A172 (cell line): ENCODE measurements at regions not wholly inside any gene's neighbourhood (a gene's known extent, or its start where the extent isn't known, plus 50 kb on each side); places are given as distances from the start of the nearest gene placed in this dataset.

ENCODE experiments used
- DNase-seq: peaks from one replicate; pipeline ENCODE4 v3.0.0-alpha.2; 2015; ENCODE audit warnings: low spot score

- no peak for DNase-seq
These were observed 168.1 kb upstream of the DEFB112 start for GRCh38 chr6:50217841-50218240.

DNA sequence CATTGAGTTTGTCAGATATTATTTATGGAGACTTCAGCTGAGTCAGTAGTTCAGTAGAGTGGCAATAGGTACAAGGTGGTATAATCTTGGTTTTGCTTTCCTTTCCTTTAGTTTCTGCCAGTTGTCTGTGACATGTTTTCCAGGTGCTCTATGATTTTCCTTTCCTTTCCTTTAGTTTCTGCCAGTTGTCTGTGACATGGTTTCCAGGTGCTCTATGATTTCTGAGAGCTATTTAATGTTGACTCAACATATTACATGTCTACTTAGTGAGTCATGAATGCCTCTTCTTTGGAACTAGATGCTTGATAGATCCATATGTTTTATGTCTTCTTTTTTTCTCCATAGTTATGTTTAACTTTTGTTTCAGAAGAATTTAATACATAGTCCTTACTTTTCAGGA is 186.4 kb upstream of the DEFB112 start:
- no peak for DNase-seq

- no peak for DNase-seq
These were observed 190.1 kb upstream of the DEFB112 start for GRCh38 chr6:50239853-50240252.

GRCh38 chr6:50240986-50241385 is 191.3 kb upstream of the DEFB112 start:
- DNase-seq = no peak

GRCh38 chr6:50249493-50249892 is 199.8 kb upstream of the DEFB112 start:
- DNase-seq = peak; percentile 57

DNA sequence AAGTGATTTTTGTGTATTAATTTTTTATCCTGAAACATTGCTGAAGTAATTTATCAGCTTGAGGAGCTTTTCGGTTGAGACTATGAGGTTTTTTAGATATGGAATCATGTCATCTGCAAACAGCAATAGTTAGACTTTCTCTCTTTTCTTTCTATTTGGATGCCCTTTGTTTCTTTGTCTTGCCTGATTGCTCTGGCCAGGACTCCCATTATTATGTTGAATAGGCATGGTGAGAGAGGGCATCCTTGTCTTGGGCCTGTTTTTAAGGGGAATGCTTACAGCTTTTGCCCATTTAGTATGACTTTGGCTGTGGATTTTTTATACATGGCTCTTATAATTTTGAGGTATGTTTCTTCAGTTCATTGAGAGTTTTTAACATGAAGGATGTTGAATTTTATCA is 207.6 kb upstream of the DEFB112 start:
- no peak for DNase-seq

DNA sequence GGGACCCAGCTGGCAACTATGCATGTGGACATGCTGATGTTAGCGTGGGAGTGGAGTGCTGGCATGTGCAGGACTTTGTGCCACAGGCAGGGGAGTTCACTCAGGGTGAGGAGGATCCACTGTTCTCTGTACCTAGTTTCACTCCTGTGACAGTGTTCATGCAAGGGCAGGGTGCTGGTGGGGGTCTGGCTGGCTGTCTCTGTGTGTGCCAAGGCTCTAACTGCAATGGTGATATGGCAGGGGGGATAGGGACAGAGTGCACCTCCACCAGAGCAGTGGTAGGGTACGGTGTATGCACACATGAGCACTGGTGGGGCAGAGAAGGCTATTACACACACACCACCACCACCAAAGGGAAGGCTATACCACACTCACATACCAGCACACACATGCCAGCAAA is 210.2 kb upstream of the DEFB112 start:
- no peak for DNase-seq

DNA sequence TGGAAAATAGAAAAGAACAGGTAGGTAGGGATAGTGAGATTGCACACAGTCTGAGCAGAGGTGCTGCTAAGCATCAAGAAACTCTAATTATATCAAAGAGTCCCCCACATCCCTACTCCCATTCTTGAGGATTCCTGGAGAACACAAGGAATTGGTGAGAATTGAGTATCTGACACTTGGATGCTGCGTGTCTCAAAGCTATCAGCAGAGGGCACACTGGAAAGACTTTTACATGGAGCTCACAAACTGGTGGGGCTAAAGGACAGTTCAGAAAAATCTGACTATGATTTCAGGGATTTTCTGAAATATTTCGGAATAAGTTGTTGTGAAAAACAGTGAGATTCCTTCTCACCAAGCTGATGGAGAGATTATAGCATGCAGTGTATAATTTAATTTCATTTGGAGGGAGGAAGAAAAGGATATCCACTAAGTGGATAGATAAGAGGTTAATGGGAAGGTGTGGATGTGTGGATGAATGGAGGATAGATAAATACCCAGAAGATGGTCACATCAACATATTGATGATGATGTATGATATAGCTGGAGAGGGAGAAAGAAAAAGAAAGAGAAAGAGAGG is 215.4 kb upstream of the DEFB112 start:
- peak; percentile 27 for DNase-seq

- peak; percentile 18 for DNase-seq
These were observed 220.7 kb upstream of the DEFB112 start for GRCh38 chr6:50270415-50270814.

DNA sequence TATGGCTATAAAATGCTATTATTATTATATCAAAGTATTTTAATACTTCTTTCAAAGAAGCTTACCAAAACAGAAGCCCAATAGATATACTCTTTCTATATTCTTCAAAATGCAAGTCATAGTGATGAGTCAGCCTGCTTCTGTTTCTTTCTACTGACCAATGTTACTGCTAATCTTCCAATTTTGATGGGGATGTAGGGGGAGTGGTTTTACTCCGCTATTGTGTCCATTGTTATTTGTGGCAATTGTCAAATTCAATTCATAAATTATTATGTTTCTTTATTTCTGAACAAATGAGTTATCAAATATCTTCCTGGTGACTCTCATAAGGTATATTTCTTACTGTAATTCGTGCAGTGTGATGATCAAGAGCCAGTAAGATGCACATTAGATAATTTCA is 221.5 kb upstream of the DEFB112 start:
- DNase-seq = peak; percentile 55

- DNase-seq = no peak
These were observed 222.1 kb upstream of the DEFB112 start for GRCh38 chr6:50271817-50272216.

DNA sequence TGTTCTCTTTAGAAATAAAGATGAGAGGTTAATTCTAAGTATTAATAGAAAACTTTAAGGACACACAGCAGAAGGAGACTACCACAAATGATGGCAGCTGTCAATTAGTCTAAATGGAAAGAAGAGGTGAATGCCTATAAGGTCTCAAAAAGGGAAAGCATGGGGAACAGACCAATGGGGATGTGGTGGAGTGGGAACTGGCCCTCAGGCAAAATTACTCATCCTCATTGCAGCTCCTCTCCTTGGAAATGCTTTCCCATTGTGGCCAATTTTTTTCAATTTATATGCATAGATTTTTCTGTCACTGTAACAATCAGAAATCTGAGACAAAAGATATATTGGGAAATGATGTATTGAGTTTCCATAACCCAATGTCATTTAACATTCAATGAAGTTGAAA is 222.9 kb upstream of the DEFB112 start:
- DNase-seq = peak; percentile 21

- no peak for DNase-seq
These were observed 227.1 kb upstream of the DEFB112 start for GRCh38 chr6:50276771-50277261.

DNA sequence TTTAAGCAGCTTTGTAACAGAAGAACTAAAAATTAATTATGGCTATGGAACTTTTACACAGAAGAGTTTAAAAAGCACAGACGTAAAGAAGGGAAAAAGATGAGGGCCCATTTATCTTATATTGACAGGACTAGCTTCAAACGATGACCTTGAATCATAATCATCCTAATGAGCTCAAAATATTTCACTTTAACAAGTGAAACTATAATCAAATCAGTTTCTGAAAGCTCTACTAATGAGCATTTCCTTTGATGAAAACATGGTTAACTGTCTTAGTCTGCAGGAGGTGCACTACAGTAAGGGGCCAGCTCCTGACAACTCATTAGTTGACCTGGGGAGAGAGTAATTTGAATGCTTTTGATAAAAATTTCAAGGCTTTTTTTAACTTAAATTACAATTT is 228.0 kb upstream of the DEFB112 start:
- no peak for DNase-seq

DNA sequence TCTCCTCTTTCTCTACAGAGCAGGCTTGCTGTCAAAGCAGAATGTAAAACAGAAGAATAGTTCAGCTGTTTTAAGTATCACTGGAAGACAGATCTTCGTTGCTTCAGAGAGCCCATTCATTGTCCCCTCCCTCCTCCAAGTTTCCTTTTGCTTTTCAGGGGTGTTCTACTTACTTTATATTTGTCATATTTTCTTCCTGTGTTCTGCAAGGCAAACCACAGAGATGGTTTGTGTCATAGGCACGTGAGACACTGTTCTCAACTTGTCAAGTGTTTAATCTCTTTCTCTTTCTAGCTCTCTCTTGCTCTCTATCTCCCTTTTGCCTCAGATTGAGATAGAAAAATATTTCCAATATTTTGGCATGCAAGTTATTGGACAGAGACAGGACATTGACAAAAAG is 228.9 kb upstream of the DEFB112 start:
- peak; percentile 10 for DNase-seq

DNA sequence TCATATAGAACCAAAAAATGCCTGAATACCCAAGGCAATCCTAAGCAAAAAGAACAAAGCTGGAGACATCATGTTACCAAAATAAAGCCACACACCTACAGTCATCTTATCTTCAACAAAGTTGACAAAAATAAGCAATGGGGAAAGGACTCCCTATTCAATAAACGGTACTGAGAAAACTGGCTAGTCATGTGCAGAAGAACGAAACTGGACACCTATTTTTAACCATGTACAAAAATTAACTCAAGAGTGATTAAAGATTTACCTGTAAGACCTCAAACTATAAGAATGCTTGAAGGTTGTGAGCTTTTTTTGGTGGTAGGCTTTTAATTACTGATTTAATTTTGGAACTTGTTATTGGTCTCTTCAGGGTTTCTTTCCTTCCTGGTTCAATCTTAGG is 236.0 kb upstream of the DEFB112 start:
- DNase-seq = no peak

DNA sequence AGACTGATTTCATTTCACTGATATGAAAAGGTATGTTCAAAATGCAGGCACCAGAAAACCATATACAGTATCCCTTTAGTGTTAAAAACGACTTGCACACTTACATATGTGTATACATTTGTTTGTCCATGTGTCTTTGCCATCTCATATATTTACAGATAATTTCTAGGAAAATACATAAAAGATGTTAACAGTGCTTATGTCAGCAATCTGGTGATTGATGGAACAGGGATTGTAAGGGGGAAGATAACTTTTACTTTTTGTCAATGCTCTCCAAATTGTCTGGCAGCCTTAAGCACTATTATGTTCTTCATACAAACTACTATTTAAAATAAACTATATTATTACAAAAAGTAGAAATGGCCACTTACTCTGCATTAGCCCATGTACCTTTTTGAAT is 238.5 kb upstream of the DEFB112 start:
- no peak for DNase-seq

GRCh38 chr6:50288881-50289280 is 239.2 kb upstream of the DEFB112 start:
- peak; percentile 49 for DNase-seq

DNA sequence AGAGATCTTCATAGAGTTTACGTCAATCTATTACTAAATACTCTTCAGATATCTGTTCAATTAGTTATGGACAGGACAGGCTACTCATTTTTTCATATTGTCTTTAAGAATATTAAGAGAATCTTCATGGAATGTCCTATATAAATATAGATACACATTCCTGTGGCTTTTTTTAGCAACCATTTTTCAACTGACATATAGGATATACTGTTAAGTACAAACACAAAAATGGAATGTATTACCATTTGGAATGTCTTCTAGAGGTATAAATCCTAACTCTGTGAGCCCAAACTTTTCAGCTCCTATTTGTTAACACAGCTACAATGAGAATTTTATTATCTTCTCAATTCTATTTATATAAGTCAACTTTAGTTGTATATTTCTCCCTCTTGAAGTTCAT is 239.6 kb upstream of the DEFB112 start:
- DNase-seq = no peak

GRCh38 chr6:50301307-50301706 is 251.6 kb upstream of the DEFB112 start:
- no peak for DNase-seq

DNA sequence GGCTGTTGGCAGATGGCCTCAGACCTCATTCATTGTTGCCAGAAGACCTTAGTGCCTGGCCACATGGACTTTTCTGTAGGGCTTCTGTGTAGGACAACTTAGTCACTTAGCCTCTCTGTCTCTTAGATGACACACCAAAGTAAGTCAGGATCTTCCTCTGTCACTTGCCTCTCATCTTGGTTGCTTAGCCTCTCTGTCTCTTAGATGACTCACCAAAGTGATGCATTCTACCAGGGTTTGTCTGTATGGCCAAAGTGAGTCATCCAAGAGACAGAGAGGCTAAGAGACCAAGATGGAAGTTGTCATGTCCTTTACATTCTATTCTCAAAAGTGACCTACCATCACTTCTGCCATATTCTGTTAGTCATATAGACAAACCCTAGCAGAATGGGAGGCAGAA is 255.9 kb upstream of the DEFB112 start:
- peak; percentile 44 for DNase-seq

DNA sequence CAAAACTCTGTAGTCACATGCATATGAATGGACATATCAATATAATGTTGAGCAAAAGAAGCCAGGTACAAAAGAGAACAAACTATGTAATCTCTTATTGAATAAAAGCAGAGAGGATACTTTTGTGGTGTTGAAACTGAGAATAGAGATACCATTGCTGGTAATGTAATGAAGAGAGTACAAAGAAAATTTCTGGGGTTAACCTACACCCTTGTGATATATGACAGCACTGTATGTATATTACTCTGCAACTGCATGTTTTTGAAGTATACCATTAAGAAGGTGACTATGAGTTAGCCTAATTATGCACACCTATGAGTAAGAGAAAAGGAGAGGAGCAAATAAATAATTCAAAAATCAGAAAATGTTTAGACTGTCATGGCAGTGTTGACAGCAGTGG is 268.8 kb upstream of the DEFB112 start:
- no peak for DNase-seq

- DNase-seq = no peak
These were observed 280.6 kb upstream of the DEFB112 start for GRCh38 chr6:50330347-50330746.

DNA sequence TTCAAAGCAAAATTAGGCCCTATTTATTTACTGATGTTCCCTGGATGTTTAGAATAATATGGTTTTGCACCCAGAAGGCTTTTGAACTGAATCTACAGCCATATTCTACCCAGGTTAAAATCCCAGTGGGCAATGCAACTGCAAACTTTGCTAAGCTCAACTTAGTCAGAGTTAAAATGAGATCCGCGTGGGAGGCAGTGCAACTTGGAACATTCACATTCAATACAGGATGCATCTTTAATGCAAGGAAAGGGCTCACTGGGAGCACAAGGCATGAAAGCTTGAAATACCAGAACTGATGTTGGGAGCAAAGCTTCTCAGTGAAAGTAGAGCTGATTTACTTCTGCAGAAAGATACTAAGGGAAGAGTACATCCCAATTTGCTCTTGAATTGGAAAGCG is 281.2 kb upstream of the DEFB112 start:
- no peak for DNase-seq
